T-helper 2 cell treated with Interferon-gamma antibody and Interleukin-4, amounts not matched to agents 5 μg/mL and 100 μg/mL, for 36 hours (primary cell): ENCODE measurements at regions not wholly inside any gene's neighbourhood (a gene's known extent, or its start where the extent isn't known, plus 50 kb on each side); places are given as distances from the start of the nearest gene placed in this dataset.

Experiments used
- DNase-seq: peaks from one replicate; pipeline ENCODE4 v3.0.0; 2021; ENCODE audit warnings: low spot score
- H3K27ac Mint-ChIP-seq: one replicate; pipeline ENCODE4 v1.8.0; 2021; ENCODE audit warnings: mild to moderate bottlenecking, mixed read lengths
- H3K27me3 Mint-ChIP-seq: one replicate; pipeline ENCODE4 v1.8.0; 2021; ENCODE audit warnings: low read depth, mixed read lengths
- H3K36me3 Mint-ChIP-seq: one replicate; pipeline ENCODE4 v1.8.0; 2021; ENCODE audit warnings: low read depth, mixed read lengths
- H3K4me1 Mint-ChIP-seq: one replicate; pipeline ENCODE4 v1.8.0; 2021; ENCODE audit warnings: low read depth, mixed read lengths
- H3K4me3 Mint-ChIP-seq: one replicate; pipeline ENCODE4 v1.8.0; 2022; ENCODE audit warnings: mild to moderate bottlenecking, moderate library complexity, mixed read lengths
- H3K9me3 Mint-ChIP-seq: one replicate; pipeline ENCODE4 v1.8.0; 2021; ENCODE audit warnings: mixed read lengths

DNA sequence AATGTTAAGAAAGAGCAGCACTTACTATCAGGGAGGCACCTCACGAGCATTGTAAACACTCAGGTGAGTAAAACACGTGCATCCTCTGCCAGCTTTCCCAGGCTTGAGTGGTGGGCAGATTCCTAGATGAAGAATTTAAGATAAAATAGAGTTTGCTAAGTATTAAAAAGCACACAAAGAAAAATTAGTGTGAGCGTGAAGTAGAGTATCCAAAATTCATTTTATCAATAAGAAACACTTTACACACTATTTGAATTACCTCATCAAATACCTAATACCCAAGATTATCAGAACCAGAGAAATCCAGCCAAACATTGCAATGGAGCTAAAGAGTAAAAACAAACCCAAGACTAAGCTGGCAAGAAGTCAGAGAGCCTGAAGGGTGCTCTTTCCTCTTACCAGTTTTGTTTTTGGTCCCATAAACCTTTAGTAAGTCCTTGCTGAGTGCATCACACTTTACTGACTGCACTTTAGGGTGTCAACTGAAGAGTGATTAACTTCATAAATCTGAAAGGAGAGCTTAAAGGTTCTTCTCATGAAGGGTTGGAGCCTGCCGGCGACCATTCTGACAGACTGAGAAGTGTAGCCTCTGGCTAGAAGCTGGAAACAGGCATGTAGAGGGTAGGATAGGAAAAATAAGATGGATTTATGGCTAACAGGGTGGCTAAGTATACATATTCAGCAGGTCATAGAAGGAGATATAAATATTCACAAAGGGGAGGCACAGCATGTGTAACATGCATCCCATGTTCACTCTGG, 151.1 kb downstream of the SLC7A11 start:
- DNase-seq, result no peak
- Mint-ChIP-seq H3K4me3 (no peak overlapping the region), H3K36me3 (no peaks in the 10 kb centered on the region), H3K27me3 (no peaks in the 10 kb centered on the region), H3K9me3 (no peaks in the 10 kb centered on the region), H3K27ac (no peak overlapping the region), H3K4me1 (no peaks in the 10 kb centered on the region)

- no peak overlapping the region for H3K4me3 Mint-ChIP-seq
- no peak overlapping the region for H3K27ac Mint-ChIP-seq
- H3K4me1 Mint-ChIP-seq, result no peaks in the 10 kb centered on the region
- no peaks in the 10 kb centered on the region for H3K9me3 Mint-ChIP-seq
- DNase-seq, result peak; percentile 16
- no peaks in the 10 kb centered on the region for H3K36me3 Mint-ChIP-seq
- H3K27me3 Mint-ChIP-seq, result no peaks in the 10 kb centered on the region
These were observed 151.8 kb downstream of the SLC7A11 start for GRCh38 chr4:138090150-138090917.

GRCh38 chr4:138088449-138089208, 153.5 kb downstream of the SLC7A11 start:
- no peak for DNase-seq
- no peak overlapping the region for H3K27ac Mint-ChIP-seq
- no peaks in the 10 kb centered on the region for H3K4me1 Mint-ChIP-seq
- no peaks in the 10 kb centered on the region for H3K9me3 Mint-ChIP-seq
- no peaks in the 10 kb centered on the region for H3K36me3 Mint-ChIP-seq
- no peak overlapping the region for H3K4me3 Mint-ChIP-seq
- no peaks in the 10 kb centered on the region for H3K27me3 Mint-ChIP-seq

- H3K9me3 Mint-ChIP-seq, result no peaks in the 10 kb centered on the region
- DNase-seq, result no peak
- H3K27me3 Mint-ChIP-seq, result no peaks in the 10 kb centered on the region
- no peak overlapping the region for H3K27ac Mint-ChIP-seq
- no peaks in the 10 kb centered on the region for H3K36me3 Mint-ChIP-seq
- H3K4me1 Mint-ChIP-seq, result no peaks in the 10 kb centered on the region
- no peak overlapping the region for H3K4me3 Mint-ChIP-seq
These were observed 155.0 kb downstream of the SLC7A11 start for GRCh38 chr4:138087066-138087719.

DNA sequence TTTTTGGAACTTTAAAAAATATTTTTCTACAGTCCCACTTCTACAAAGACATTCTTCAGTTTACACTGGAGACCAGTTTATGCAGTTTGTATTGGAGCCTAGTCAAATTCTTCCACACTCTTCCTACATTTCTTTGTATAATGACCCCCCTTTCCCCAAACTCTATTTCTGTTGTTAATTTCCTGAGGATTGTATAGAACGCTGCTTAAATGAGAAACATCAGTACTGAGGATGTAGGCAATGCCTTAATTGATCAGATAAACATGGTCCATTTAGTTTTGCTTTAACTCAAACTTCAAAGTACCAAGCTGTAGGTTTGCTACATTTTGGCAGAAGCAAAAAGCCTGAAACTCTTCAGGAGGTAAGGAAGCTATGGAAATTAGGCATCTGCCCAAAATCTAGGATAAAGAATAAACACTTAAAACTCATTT, 155.5 kb downstream of the SLC7A11 start:
- no peaks in the 10 kb centered on the region for H3K36me3 Mint-ChIP-seq
- H3K9me3 Mint-ChIP-seq, result no peaks in the 10 kb centered on the region
- DNase-seq, result no peak

DNA sequence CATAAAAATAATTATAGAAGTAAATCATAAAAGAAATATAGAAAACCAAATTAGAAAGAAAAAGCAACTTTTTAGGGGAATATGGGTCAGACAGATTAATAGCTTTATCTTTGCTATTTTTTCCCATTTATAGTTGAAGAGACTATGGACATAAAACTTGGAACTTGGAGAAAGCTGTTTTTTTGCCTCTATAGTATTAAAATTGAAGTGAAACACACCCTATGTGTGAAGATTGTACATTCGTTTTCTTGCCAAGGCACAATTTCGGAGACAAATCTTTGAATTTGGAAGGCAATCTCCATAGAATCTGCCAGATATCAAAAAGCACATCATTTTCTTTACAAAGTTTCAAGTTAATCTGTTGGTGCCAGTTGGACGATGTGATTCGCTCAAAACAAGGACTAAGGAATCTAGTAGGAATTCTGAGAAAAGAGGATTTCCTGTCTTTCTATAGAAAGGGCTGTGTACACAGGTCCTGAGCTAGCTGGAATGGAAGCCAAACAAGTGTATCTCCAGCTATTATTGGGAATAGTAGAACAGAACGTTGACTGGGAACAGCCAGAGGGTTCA, 156.3 kb downstream of the SLC7A11 start:
- no peak overlapping the region for H3K4me3 Mint-ChIP-seq
- DNase-seq, result no peak
- no peaks in the 10 kb centered on the region for H3K36me3 Mint-ChIP-seq
- H3K4me1 Mint-ChIP-seq, result no peaks in the 10 kb centered on the region
- no peaks in the 10 kb centered on the region for H3K27me3 Mint-ChIP-seq
- H3K9me3 Mint-ChIP-seq, result no peaks in the 10 kb centered on the region
- no peak overlapping the region for H3K27ac Mint-ChIP-seq

More for the DNA sequence above, 155.5 kb downstream of the SLC7A11 start:
- no peak overlapping the region for H3K27ac Mint-ChIP-seq
- H3K27me3 Mint-ChIP-seq, result no peaks in the 10 kb centered on the region
- no peak overlapping the region for H3K4me3 Mint-ChIP-seq
- no peaks in the 10 kb centered on the region for H3K4me1 Mint-ChIP-seq

DNA sequence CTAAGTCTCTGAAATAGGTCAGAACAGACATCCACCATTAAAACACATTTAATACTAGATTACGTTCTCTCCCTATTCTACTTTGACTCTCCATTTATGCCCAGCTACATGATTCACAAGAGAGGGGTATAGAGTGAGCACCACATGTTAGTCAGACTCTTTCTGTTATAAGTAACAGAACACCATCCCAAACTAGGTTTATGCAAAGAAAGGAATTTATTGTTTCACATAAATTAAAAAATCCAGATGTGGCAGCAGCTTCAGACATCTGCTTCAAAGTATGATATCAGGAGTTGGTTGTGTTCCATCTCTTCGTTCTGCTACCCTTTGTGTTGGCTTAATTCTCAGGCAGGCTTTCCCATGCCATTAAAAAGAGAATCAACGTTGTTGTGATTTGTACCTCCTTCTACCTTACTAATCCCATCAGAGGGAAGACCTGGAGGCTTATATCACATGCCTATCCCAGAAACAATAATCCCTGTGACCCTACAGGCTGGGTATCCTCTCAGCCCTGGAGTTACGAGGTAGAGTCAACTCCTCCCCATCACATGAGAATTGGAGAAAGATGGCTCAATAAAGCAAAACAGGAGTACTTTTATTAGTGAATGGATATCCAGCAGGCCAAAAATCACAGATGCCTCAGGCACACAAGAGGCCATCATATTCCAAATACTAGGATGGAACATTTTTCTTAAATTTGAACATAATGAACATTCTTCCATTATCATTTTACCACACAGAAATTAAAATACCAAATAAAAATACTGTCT, 163.2 kb downstream of the SLC7A11 start:
- H3K27ac Mint-ChIP-seq, result no peak overlapping the region
- H3K4me3 Mint-ChIP-seq, result no peak overlapping the region
- H3K9me3 Mint-ChIP-seq, result no peaks in the 10 kb centered on the region
- no peaks in the 10 kb centered on the region for H3K27me3 Mint-ChIP-seq
- DNase-seq, result no peak
- H3K4me1 Mint-ChIP-seq, result no peaks in the 10 kb centered on the region
- H3K36me3 Mint-ChIP-seq, result no peaks in the 10 kb centered on the region

DNA sequence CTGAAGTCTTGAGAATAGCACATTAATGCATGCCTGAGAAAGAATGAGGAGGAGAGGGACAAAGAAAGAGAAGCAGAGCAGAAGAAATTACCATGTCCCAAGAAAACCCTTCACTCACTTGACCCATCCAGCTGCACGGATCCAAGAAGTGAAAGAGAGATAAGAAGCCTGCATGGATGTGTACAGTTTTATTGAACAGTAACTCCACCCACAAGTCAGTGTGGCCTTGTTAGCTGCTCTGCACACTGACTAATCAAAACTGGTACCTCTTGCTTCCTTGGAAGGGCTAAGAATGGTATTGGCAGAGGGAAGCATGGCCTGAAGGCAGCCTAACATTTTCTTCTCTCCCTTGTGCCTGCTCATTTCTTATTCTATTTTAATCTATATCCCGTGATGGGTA, 163.9 kb downstream of the SLC7A11 start:
- H3K9me3 Mint-ChIP-seq, result no peaks in the 10 kb centered on the region
- no peaks in the 10 kb centered on the region for H3K27me3 Mint-ChIP-seq
- no peaks in the 10 kb centered on the region for H3K36me3 Mint-ChIP-seq
- DNase-seq, result no peak
- H3K4me3 Mint-ChIP-seq, result no peak overlapping the region
- no peak overlapping the region for H3K27ac Mint-ChIP-seq
- no peaks in the 10 kb centered on the region for H3K4me1 Mint-ChIP-seq

- H3K27ac Mint-ChIP-seq, result no peak overlapping the region
These were observed 165.6 kb downstream of the SLC7A11 start for GRCh38 chr4:138076561-138076960.

GRCh38 chr4:138070816-138071215, 171.3 kb downstream of the SLC7A11 start:
- Mint-ChIP-seq H3K27ac (no peak overlapping the region), H3K4me3 (no peak overlapping the region), H3K27me3 (no peaks in the 10 kb centered on the region), H3K9me3 (no peaks in the 10 kb centered on the region), H3K36me3 (no peaks in the 10 kb centered on the region), H3K4me1 (no peaks in the 10 kb centered on the region)
- no peak for DNase-seq

More at GRCh38 chr4:138076561-138076960, 165.6 kb downstream of the SLC7A11 start:
- H3K27me3 Mint-ChIP-seq, result no peaks in the 10 kb centered on the region
- no peaks in the 10 kb centered on the region for H3K4me1 Mint-ChIP-seq
- DNase-seq, result no peak
- no peak overlapping the region for H3K4me3 Mint-ChIP-seq
- no peaks in the 10 kb centered on the region for H3K36me3 Mint-ChIP-seq
- H3K9me3 Mint-ChIP-seq, result no peaks in the 10 kb centered on the region

GRCh38 chr4:138063581-138063980, 178.6 kb downstream of the SLC7A11 start:
- Mint-ChIP-seq H3K9me3 (peaks cover 4% of the 10 kb centered on the region), H3K4me1 (no peaks in the 10 kb centered on the region)

GRCh38 chr4:138062929-138063328, 179.2 kb downstream of the SLC7A11 start:
- Mint-ChIP-seq H3K4me3 (no peak overlapping the region), H3K4me1 (no peaks in the 10 kb centered on the region), H3K27ac (no peak overlapping the region), H3K36me3 (no peaks in the 10 kb centered on the region), H3K27me3 (no peaks in the 10 kb centered on the region), H3K9me3 (peaks cover 4% of the 10 kb centered on the region)
- DNase-seq, result no peak

More at GRCh38 chr4:138063581-138063980, 178.6 kb downstream of the SLC7A11 start:
- no peaks in the 10 kb centered on the region for H3K36me3 Mint-ChIP-seq
- H3K27me3 Mint-ChIP-seq, result no peaks in the 10 kb centered on the region
- H3K27ac Mint-ChIP-seq, result no peak overlapping the region
- no peak for DNase-seq
- H3K4me3 Mint-ChIP-seq, result no peak overlapping the region

- Mint-ChIP-seq H3K27ac (no peak overlapping the region), H3K9me3 (no peaks in the 10 kb centered on the region), H3K4me3 (no peak overlapping the region), H3K36me3 (no peaks in the 10 kb centered on the region), H3K4me1 (no peaks in the 10 kb centered on the region), H3K27me3 (no peaks in the 10 kb centered on the region)
- no peak for DNase-seq
These were observed 185.6 kb downstream of the SLC7A11 start for GRCh38 chr4:138056541-138056940.
